AG08395 (cell line): ENCODE measurements at regions not wholly inside any gene's neighbourhood (a gene's known extent, or its start where the extent isn't known, plus 50 kb on each side); places are given as distances from the start of the nearest gene placed in this dataset.

ENCODE experiments used
- DNase-seq: peaks from one replicate; pipeline ENCODE4 v3.0.0; 2012; ENCODE audit warnings: mixed read lengths, low spot score

- no peak for DNase-seq
Observed at GRCh38 chr2:41955316-41956043, 92.3 kb upstream of the PKDCC start.

DNA sequence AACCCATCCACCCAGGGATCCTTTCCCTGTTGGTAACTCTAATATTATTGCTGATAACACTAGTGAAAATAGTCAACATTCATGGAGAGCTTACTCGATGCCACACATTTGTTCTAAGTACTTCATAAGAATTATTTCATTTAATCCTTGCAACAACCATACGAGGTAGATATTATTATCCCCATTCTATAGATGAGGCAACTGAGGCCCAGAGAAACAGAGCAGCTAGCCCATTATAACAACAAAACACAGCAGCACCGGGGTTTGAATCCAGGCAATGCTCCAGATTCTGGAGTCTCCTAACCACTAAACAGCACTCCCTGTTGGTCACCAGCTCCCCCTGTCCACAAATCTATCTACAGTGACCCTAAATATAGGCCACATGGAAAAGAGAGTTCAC, 90.4 kb upstream of the PKDCC start:
- no peak for DNase-seq

GRCh38 chr2:41958251-41958650, 89.6 kb upstream of the PKDCC start:
- no peak for DNase-seq

DNA sequence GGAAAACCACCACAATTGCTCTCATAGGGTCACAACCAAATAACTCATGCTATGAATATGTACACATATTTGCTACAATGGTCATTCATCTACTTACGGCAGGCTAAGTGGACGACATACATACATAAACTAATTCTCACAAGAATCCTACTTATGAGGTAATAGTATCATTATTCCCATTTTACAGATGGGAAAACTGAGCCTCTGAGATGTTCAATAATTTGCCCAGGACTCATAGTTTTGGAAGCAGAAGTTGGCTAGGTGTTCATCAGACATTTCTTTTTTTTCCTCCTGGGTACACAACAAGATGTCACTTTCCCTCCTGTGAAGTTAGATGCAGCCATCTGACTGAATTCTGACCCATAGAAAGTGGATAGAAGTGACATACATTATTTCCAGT, 89.0 kb upstream of the PKDCC start:
- no peak for DNase-seq

DNA sequence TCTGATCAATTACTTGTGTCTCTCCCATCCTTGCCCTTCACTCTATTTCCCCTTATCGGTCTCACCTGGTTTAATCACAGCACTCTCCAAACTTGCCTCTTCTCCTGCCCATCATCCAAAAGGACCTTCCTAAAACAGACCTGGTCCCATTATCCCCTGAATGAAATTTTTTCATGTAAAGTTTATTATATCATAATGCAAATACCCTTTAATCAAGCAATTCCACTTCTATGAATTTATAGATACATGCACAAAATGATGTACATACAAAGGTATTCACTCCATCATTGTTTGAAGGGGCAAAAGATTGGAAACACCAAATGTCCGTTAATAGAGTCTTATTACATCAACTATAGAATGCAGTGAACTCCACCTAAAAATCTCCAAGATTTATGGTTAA, 88.1 kb upstream of the PKDCC start:
- no peak for DNase-seq

- no peak for DNase-seq
Observed at GRCh38 chr2:41962922-41963622, 84.7 kb upstream of the PKDCC start.

GRCh38 chr2:41963661-41964525, 83.9 kb upstream of the PKDCC start:
- no peak for DNase-seq

DNA sequence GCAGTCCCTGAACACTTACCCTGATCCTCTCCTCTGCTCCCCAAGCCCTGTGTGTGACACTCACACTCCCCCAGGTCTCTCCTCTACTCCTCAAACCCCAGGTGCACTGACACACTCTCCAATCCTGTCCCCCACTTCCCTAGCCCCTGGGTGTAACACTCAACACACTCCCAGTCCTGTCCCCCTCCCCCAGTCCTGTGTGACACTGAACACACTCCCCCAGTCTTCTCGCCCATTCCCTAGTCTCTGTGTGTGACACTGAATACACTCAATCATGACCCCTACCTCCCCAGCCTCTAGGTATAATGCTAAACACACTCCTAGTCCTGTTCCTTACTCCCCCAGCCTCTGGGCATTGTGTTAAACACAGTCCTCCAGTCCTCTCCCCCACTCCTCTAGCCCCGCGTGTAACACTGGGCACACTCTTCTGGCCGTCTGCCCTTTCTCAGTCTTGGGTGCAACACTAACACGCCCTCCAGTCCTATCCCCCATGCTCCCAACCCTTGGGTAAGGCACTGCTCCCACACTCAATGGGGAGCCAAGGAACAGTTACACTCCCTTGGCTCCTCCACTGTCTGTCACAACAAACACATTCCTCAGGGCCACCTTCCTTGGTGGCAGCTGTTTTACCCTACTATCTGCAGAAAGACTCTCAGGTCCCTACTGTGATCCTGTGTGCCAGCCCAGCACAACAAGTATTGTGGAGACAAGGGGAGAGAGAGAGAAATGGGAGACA, 82.5 kb upstream of the PKDCC start:
- DNase-seq: no peak

DNA sequence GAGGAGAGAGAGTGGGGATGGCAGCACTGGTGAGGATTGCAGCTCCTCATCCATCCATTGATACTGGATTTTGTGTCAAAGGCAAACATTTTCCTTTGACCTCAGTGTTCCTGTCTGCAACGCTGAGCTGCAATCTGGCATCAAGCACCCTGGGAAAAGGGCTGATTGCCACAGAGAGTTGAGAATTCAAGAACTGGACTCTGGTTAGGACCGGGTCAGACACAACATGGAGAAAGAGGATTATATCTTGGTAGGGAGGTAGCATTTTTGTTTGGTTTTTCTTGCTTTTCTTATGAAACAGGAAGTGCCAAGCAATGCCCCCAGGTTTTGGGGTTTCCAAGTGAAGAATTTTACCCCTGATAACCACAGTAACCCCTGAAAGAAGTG, 81.9 kb upstream of the PKDCC start:
- no peak for DNase-seq

DNA sequence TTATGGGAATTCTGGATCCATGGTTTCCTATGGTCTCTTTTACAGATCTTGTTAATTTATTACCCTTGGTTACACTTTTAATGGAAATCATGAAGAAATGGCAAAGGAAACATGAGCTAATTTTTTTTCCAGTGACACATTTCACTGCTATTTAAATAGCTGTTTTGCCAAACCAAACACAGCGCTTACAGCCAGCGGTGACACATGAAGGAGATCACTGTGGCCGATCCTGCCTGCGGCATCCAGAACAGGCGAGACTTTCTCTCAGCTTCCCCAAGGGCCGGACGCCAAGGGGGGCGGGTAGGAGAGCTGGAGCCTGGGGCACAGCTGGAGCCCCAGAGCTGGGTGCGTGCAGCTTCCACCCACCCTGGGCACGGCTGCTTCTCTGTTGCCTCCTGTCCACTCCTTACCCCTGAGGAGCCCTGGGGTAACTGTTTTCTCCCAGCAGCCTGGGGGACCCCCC, 81.4 kb upstream of the PKDCC start:
- peak; percentile 95 for DNase-seq

DNA sequence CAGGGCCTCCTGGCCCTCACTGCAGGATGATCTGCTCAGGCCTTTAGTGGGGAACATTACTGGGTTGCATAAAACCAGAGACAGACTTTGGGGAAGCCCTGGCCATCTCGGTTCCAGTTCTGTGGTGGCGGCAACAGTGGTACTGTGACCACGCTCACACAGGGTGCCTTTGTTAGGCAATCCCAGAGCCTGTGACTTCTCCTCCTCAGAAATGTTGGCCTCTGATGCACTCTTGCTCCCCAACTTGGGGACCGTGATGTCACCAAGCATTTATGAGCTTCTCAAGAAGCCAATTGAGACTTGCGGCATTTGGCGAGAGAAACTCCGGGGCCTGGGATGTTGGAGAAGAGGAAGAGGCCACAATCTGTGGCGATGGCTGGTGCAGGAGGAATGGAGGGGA, 80.9 kb upstream of the PKDCC start:
- peak; percentile 38 for DNase-seq

GRCh38 chr2:41967476-41968181, 80.2 kb upstream of the PKDCC start:
- DNase-seq: peak; percentile 40

GRCh38 chr2:41968182-41968578, 79.6 kb upstream of the PKDCC start:
- DNase-seq: no peak

DNA sequence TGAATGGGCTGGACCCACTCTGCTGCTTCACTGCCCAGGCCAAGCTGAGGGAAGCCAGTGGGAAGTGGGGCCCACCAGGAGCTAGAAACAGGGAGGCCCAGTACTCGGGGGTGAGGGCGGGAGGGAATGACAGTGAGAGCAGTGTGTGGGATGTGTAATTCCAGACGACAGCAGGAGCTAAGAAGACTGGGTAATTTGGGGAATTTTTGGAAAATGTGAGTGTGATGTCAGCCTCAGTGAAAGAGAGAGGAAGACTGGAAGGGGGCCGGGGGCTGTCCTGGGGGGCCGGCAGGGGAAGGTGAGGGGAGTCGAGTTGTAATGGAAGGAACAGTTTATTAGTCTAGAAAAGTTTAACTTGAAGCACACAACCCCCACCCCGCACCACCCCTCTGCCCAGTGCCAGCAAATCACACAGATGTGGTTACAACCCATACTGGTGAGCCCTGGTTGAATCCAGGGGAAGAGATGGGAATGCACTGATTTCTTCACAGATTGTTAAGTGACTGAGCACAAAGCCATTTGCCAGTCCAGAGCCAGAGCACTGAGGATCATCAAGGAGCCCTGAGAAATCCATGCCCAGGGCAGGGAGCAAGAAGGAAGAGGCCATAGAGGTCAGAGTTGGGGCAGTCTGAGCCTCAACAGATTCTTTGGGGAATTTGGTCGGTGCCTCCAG, 76.7 kb upstream of the PKDCC start:
- DNase-seq: no peak

DNA sequence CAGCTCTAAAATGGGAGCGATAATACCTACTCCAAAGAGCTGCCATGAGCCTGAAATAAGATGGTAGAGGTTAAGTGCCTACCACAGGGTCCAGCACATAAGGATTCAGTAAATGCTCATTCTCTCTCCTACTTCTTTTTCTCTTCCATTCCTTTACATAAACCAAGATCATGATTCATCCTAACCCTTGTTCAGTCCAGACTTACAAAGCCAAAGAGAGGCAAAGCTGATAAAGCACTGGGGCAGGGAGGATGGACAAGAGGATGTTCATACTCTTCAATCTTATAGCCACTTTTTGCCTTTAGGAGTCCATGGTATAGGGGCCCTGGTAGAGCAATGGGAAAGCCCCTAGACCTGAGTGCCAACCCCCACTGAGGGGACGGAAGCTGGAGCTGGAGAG, 75.6 kb upstream of the PKDCC start:
- no peak for DNase-seq

- DNase-seq: no peak
Observed at GRCh38 chr2:41972819-41973218, 75.0 kb upstream of the PKDCC start.

DNA sequence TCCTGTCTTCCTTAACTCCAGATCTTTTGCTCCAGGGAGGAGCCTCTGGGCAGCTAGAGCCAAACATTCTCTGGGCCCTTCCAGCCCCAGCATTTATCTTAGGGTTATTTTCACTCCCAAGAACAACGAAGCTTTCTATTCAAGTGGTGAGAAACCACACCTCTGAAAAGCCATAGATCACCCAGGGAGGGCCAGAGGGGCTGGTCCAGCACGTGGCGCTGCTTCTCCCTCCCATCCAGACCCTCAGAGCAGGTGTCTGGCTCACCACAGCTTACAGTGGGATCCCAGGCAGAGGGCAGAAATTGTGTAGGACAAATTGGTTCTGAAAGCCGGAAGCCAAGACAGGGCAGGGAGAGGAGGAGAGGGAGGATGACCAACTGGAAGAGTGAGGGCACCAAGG, 74.0 kb upstream of the PKDCC start:
- DNase-seq: no peak

GRCh38 chr2:41981417-41981816, 66.4 kb upstream of the PKDCC start:
- no peak for DNase-seq

GRCh38 chr2:41985573-41986095, 62.2 kb upstream of the PKDCC start:
- DNase-seq: no peak

DNA sequence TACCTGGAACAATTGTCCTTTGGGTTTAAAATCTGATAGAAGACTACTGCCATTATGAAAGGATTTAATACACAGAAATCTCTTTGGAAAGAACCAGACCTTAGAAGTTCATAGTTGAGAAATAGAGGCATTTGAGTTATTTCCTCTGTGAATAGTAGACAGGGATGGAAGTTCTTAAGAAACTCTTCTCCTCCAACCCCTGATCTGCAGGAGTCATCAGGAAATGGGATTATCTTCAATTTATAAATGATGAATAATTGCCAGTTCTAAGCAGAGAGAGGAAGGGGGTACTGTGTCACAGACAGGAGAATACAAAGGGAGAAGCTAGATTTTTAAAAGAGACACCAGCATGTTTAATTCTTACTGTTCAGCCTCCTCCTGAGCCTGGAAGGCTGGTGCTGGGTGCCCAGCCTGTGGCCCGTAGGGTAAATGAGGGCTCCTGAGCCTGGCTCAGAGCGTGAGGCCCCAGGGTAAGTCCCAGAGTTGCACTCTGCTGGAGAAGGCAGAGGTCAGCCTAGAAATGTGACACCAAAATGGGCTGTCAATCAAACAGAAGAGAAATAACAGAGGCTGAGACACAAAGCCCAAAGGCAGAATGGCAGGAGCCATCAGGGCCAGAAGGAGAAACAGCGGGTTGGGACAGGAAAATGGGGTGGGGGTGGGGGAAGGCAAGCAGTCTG, 58.2 kb upstream of the PKDCC start:
- no peak for DNase-seq
